ENCODE measurements at regions not wholly inside any gene's neighbourhood (a gene's known extent, or its start where the extent isn't known, plus 50 kb on each side); places are given as distances from the start of the nearest gene placed in this dataset.

GRCh38 chr10:85170026-85170425 lies 841.6 kb downstream of the CCSER2 start:
- H3K36me3 ChIP-seq (ENCODE audit: insufficient read depth, low read length): no peaks in the 10 kb centered on the region
- no peaks in the 10 kb centered on the region for H3K27me3 Mint-ChIP-seq (ENCODE audit: low read depth, unreplicated experiment)

DNA sequence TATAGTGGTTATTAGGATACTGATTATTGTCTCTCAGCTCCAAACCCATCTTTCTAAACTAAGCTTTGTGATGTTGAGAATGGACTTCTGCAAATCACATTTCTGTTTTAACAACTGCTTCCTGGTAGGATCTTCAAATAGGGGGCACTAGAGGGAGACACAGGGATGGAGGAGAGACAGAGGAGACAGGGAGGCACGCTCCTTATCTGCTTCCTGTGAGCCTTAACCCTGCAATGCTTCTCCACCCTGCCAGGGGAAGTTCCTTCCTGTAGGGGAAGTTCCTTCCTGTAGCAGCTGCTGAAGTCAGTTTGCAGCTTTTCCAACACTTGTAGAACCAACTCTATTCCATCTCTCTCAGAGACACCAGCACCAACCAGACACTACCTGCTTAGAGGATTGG lies 847.2 kb downstream of the CCSER2 start:
- Mint-ChIP-seq H3K27ac (ENCODE audit: unreplicated experiment) (no peak overlapping the region), H3K4me3 (ENCODE audit: unreplicated experiment) (no peak overlapping the region), H3K9me3 (ENCODE audit: unreplicated experiment) (peaks cover 3% of the 10 kb centered on the region), H3K36me3 (ENCODE audit: low read depth, unreplicated experiment) (no peaks in the 10 kb centered on the region), H3K27me3 (ENCODE audit: low read depth, unreplicated experiment) (no peaks in the 10 kb centered on the region), H3K4me1 (ENCODE audit: low read depth, unreplicated experiment) (no peaks in the 10 kb centered on the region)
- FAIRE-seq (no peak), DNase-seq (ENCODE audit: low read depth) (no peak)
- TF ChIP-seq, protein P1, sequence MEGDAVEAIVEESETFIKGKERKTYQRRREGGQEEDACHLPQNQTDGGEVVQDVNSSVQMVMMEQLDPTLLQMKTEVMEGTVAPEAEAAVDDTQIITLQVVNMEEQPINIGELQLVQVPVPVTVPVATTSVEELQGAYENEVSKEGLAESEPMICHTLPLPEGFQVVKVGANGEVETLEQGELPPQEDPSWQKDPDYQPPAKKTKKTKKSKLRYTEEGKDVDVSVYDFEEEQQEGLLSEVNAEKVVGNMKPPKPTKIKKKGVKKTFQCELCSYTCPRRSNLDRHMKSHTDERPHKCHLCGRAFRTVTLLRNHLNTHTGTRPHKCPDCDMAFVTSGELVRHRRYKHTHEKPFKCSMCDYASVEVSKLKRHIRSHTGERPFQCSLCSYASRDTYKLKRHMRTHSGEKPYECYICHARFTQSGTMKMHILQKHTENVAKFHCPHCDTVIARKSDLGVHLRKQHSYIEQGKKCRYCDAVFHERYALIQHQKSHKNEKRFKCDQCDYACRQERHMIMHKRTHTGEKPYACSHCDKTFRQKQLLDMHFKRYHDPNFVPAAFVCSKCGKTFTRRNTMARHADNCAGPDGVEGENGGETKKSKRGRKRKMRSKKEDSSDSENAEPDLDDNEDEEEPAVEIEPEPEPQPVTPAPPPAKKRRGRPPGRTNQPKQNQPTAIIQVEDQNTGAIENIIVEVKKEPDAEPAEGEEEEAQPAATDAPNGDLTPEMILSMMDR (IDR thresholded peaks at IDR 0.05; ENCODE audit: insufficient read depth, low read depth, low read length): no peak
- no peak for TF ChIP-seq EZH2 (IDR thresholded peaks at IDR 0.05; ENCODE audit: insufficient read depth, low read length)
- no peaks in the 10 kb centered on the region for H4K20me1 ChIP-seq (ENCODE audit: insufficient read depth, low read length)
- H3K9ac ChIP-seq (ENCODE audit: low read length): no peak overlapping the region
- no peak overlapping the region for H3K4me2 ChIP-seq (ENCODE audit: low read length)
- H3K36me3 ChIP-seq (ENCODE audit: insufficient read depth, low read length): no peaks in the 10 kb centered on the region
- no peak overlapping the region for H3K4me3 ChIP-seq (ENCODE audit: insufficient read depth, low read depth, low read length)
- no peaks in the 10 kb centered on the region for H3K79me2 ChIP-seq (ENCODE audit: insufficient read depth, low read length)
- H3K9me3 ChIP-seq (ENCODE audit: insufficient read depth, low read depth, low read length): peaks cover 5% of the 10 kb centered on the region
- H3K4me1 ChIP-seq (ENCODE audit: insufficient read depth, low read length): no peaks in the 10 kb centered on the region
- H3K27ac ChIP-seq (ENCODE audit: low read depth, low read length): no peak overlapping the region
- H3K27me3 ChIP-seq (ENCODE audit: insufficient read depth, low read length): no peaks in the 10 kb centered on the region
- H2AFZ ChIP-seq (ENCODE audit: low read depth, low read length): no peak overlapping the region

More at GRCh38 chr10:85170026-85170425, 841.6 kb downstream of the CCSER2 start:
- no peaks in the 10 kb centered on the region for H3K9me3 Mint-ChIP-seq (ENCODE audit: unreplicated experiment)
- Histone ChIP-seq H4K20me1 (ENCODE audit: insufficient read depth, low read length) (no peaks in the 10 kb centered on the region), H2AFZ (ENCODE audit: low read depth, low read length) (no peak overlapping the region), H3K4me3 (ENCODE audit: insufficient read depth, low read depth, low read length) (no peak overlapping the region), H3K79me2 (ENCODE audit: insufficient read depth, low read length) (no peaks in the 10 kb centered on the region), H3K4me1 (ENCODE audit: insufficient read depth, low read length) (no peaks in the 10 kb centered on the region), H3K4me2 (ENCODE audit: low read length) (no peak overlapping the region), H3K27me3 (ENCODE audit: insufficient read depth, low read length) (no peaks in the 10 kb centered on the region), H3K9ac (ENCODE audit: low read length) (no peak overlapping the region), H3K27ac (ENCODE audit: low read depth, low read length) (no peak overlapping the region), H3K9me3 (ENCODE audit: insufficient read depth, low read depth, low read length) (peaks cover 5% of the 10 kb centered on the region)
- H3K27ac Mint-ChIP-seq (ENCODE audit: unreplicated experiment): no peak overlapping the region
- DNase-seq (ENCODE audit: low read depth) (no peak), FAIRE-seq (no peak)
- TF ChIP-seq, protein P1 (IDR thresholded peaks at IDR 0.05; ENCODE audit: insufficient read depth, low read depth, low read length): no peak
- TF ChIP-seq EZH2 (IDR thresholded peaks at IDR 0.05; ENCODE audit: insufficient read depth, low read length): no peak
- no peaks in the 10 kb centered on the region for H3K36me3 Mint-ChIP-seq (ENCODE audit: low read depth, unreplicated experiment)
- no peak overlapping the region for H3K4me3 Mint-ChIP-seq (ENCODE audit: unreplicated experiment)
- no peaks in the 10 kb centered on the region for H3K4me1 Mint-ChIP-seq (ENCODE audit: low read depth, unreplicated experiment)

DNA sequence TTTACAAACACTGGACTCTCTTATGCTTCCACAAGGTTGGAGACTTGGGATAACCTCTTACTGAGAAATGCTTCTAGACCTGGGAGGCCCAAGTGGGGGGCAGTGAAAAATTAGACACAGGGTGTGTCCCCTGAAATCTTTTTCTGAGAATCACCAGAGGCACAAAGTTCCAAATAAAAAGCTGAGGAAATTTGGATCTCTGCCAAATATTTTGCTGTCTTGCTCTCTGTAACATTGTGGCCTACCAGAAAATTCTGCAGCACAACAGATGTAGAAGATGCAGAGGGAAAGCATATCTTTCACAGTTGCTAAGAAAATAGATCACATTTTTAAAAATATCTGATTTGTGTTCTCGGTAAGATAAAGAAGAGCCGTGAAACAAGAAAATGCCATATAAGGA lies 849.4 kb downstream of the CCSER2 start:
- Histone ChIP-seq H3K9me3 (ENCODE audit: insufficient read depth, low read depth, low read length) (no peaks in the 10 kb centered on the region), H3K9ac (ENCODE audit: low read length) (no peak overlapping the region), H3K79me2 (ENCODE audit: insufficient read depth, low read length) (no peaks in the 10 kb centered on the region), H3K36me3 (ENCODE audit: insufficient read depth, low read length) (no peaks in the 10 kb centered on the region), H3K4me1 (ENCODE audit: insufficient read depth, low read length) (no peaks in the 10 kb centered on the region), H4K20me1 (ENCODE audit: insufficient read depth, low read length) (no peaks in the 10 kb centered on the region), H3K4me2 (ENCODE audit: low read length) (no peak overlapping the region), H3K27ac (ENCODE audit: low read depth, low read length) (no peak overlapping the region), H3K4me3 (ENCODE audit: insufficient read depth, low read depth, low read length) (no peak overlapping the region), H3K27me3 (ENCODE audit: insufficient read depth, low read length) (no peaks in the 10 kb centered on the region), H2AFZ (ENCODE audit: low read depth, low read length) (no peak overlapping the region)
- TF ChIP-seq EZH2 (IDR thresholded peaks at IDR 0.05; ENCODE audit: insufficient read depth, low read length): no peak
- TF ChIP-seq, protein P1 (IDR thresholded peaks at IDR 0.05; ENCODE audit: insufficient read depth, low read depth, low read length): no peak
- H3K4me3 Mint-ChIP-seq (ENCODE audit: unreplicated experiment): no peak overlapping the region
- FAIRE-seq (no peak), DNase-seq (ENCODE audit: low read depth) (no peak)
- no peaks in the 10 kb centered on the region for H3K4me1 Mint-ChIP-seq (ENCODE audit: low read depth, unreplicated experiment)
- H3K9me3 Mint-ChIP-seq (ENCODE audit: unreplicated experiment): peaks cover 6% of the 10 kb centered on the region
- no peaks in the 10 kb centered on the region for H3K36me3 Mint-ChIP-seq (ENCODE audit: low read depth, unreplicated experiment)
- H3K27ac Mint-ChIP-seq (ENCODE audit: unreplicated experiment): no peak overlapping the region
- no peaks in the 10 kb centered on the region for H3K27me3 Mint-ChIP-seq (ENCODE audit: low read depth, unreplicated experiment)
